HG03175 (cell line): ENCODE measurements at regions not wholly inside any gene's neighbourhood (a gene's known extent, or its start where the extent isn't known, plus 50 kb on each side); places are given as distances from the start of the nearest gene placed in this dataset.

Experiments
- ATAC-seq: cut with Tn5 transposase; IDR thresholded peaks from one replicate; pipeline ENCODE4 v1.9.1; 2021; ENCODE audit warnings: mild to moderate bottlenecking, moderate library complexity; ENCODE audit not compliant: unreplicated experiment

DNA sequence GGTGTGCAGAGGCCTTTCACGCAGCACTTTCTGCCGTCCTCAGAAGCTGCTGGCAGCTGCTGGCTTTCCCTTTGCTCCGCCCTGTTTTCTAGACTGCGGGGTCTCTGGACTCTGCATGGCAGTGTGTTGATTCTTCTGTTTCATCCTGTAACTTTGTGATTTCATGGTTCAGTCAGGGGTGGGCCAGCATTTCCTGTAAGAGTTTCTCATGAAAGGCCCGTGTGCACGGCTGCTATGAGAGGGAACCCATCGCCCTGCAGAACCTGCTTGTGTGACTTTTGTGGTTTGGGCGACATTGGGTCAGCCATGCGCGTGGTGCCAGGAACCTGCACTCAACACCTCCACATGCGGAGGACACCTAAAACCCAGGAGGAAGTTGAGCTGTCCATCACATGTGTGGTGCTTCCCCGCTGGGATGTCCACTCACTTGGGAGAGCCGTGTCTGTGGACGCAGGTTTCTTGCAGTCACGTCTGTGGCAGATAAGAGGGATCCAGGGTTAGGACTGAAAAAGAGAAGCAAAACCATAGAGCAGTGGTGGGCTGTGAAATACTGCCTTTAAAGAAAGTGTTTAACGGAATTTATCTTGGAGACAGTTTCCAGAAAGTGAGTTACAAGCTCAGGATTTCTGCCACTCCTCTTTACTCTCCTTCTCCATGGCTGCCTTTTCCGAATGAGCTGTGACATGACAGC is 167.3 kb upstream of the ALKAL2 start:
- ATAC-seq = peak; percentile 50

DNA sequence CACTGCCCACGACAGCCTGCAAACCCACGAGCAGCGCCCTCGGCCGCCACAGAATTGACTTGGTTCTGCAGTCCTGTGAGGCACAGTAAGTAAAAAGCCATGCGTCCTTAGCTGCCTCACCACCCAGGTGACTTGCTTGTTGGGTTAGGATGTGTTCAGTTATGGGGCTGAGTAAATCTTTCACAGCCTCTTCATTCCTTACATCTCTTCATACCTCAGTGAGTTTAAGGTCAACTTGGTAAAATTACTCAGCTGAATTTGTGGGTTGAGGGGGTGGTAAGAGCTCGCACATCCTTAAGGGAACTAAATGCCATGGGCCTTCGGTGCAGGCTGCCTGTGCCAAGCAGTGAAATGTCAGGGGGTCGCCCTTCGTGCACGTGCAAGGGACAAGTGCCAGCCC is 165.2 kb upstream of the ALKAL2 start:
- no peak for ATAC-seq

DNA sequence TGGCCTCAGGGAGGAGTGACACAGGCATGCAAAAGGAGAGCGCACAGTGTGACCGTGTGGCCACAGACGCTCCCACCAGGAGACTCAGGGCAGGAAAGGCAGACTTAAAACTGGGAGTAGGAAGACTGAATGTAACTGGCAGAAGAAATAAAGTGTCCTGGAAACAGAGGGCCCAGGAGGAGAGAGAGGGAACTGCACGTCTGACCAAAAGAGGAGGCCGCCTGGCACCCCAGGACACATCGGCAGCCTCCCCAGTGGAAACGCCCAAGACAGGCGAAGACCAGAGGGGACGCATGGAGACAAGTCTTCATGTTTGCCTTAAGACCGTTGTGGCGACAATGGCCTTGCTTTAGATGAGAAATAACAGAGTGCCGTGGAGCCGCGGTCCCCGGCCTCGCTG is 163.6 kb upstream of the ALKAL2 start:
- ATAC-seq = no peak

DNA sequence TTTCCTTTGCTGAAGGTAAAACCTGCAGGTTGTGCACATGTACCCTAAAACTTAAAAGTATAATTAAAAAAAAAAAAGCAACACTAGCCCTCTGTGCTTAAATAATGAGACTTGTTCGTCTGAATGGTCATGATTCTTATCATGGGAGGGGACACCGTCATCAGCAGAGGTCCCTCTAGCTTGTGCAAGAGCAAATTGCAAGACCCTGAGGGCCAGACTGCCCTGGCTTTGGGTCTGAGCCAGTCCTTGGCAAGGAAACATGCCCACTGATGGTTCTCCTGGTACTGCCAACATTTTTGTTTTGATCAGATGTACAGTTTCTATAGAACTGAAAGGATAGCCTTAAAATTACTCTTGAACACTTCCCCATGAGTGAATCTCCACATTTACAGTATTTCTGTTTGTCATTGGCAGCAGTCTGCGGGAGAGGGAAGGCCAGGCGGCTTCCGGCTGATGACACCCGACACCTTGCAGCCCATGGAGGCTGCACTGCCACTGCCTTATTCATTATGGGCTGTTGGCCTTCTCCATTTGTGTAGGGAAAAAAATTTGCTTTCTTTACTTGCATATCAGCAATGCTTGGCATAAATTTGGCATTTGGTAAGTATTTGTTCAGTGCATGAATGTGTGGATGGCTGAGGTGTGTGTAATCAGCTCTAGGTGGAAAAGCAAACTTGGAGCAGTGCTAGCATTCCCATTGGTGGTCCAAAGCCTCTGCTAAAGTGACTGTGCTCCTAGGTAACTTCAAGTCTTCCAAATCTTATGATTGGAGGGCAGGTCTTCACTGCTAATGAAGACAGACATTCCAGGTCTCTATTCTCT is 161.6 kb upstream of the ALKAL2 start:
- no peak for ATAC-seq

DNA sequence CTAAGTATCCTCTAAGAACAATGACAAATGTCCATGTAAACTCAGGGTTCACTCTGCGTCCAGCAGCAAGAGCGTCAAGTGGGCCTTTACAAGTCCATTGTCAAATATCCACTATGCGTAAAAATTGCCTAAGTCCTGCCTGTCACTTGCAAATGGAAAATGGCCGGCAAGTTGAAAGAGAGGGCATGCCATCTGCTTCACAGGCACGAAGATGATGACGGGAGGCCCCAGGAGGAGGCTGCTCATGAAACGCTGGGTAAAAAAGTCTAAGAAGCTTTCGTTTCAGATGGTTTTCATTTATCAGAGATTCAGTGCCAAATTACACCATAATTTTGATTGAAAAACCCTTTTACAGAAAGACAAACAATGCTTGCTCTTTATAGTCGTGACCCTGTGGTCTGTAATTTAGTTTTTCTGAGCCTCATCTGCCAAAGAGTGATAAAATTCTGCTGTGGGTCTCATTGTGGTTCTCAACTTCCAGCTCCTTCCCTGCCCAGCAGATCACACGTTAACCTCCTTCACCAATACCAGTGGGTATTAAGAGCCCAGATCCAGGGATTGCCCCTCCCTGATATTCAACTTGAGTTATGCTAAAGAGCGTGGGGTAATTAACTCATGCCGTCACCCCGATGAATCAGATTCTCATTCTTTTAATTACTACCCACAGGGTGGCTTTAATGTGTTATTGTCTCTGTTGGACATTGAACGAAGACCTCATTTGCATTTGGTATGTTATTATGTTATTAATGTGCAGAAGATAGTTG is 160.2 kb upstream of the ALKAL2 start:
- ATAC-seq = no peak

DNA sequence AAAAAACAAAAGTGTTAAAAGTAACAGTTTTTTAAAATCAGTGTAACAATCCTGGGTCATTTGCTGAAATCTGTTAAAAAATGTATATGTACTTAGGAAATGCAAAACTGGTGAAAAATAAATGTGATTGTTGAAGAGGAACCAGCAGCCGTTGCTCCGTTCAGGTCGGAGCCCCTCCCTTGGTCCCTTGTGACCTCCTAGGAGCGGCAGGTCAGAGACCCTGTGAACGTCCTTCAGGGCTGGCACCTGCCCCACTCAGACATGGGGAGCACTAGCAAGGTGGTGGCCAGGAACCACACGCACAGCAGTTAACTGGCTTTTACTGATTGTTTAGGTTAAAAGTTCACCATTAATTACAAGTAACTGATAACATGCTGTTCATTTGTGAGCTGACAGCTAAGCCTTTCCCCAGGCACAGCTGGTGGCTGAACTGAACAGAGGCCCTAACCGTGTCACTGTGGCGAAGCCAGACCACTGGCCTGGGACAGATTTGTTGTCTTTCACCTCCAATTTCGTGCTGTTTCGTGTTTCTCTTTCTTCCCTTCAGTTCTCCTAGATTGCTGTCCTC is 159.2 kb upstream of the ALKAL2 start:
- no peak for ATAC-seq

DNA sequence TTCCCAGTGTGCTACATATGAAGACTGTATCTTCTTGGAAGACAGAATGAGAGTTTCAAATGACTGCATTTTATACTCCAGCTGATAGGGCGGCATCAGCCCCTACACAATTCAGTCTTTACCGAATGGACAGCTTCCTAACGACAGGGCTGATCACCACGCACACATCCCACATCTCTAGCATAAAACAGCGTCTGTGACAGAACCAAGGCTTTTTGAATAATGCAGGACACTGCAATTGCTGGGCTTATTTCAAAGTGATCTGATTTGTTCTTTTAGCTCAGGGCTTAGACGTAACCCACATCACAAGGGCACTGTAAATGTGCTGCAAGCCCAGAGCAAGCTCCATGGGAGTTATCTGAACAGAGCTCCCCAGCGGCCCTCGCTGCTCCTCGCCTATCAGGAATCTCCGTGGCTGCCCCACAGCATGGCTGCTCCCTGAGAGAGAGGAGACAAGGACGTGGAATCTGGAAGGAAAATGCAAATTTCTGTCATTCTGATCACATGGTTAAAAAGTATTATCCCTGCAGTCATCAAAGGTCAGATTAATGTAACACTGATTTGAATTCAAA is 158.5 kb upstream of the ALKAL2 start:
- no peak for ATAC-seq

DNA sequence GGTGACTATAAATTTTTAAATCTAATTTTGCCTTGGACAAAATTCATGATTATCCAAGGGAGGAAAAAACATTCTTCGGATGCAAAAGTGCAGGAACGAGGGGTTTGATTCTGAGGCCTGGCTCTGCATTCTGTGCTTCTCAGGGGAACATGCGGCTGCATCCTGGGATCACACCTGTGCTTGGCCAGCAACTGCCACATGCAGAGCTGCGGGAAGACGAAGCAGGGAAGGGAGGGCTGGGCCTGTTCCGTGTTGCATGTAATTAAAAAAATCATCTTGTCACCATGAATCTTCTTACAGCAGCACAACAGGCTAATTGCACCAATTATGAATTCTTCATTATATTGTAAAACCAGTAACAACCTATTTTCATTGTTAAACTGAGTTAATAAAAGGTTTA is 158.0 kb upstream of the ALKAL2 start:
- no peak for ATAC-seq

DNA sequence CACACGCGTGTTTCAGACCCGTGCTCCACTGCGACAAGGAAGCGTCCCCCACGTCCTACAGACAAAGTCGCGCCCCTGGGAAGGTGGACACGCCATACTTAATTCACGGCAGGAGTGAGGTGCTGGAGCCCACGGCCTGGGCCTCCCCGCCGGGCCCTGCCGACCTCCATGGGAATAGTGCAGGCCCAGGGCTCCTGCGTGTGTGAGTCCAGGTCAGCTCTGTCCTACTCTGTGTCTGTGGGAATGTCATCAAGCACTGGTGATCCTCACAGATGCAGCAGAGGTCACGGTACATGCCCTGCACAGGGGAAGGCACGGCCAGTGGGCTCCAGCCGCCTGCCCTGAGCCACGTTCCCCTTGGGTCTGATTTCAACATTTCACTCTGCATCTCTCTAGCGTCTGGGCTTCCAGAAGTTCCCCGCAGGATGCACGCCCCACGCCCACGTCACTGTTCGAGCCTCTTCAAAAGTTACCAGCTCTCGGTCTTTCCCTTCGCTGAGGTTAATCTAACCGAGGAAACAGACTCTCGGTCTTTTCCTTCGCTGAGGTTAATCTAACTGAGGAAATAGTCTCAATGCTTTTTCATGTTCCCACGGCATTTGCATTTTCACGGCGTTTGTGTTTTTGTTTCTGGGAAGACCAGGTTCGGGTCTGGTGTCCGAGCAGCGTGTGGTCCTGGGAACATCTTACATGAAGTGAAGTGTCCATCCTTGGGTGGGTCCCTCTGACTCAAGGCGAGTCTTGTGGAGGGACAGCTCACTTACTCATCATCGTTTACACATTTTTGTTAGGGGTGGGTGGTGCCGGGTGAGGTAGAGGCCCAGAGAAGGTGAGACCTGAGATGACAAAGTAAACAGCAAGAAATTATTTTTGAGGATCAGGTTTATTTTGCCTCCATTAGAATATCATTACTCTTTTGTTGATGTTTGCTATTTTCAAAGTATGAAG is 157.3 kb upstream of the ALKAL2 start:
- ATAC-seq = no peak

DNA sequence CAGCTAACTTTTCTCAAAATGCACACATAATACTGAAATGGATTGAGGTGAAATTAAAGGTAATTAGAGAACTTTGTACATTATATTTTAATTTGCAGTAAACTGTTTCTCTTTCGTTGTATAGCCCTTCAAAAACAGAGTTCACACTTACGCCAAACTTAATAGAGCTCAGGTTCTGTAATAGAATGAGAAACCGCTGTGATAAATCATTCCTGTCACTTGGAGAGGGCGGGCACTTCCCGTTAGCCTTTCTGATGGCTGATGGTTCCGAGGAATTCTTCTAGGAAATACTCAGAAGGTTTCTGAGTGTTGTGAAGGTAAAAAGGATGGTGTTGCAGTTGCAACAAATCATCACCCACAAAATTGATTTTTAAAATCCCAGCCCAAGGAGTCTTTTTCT is 155.8 kb upstream of the ALKAL2 start:
- ATAC-seq = no peak

DNA sequence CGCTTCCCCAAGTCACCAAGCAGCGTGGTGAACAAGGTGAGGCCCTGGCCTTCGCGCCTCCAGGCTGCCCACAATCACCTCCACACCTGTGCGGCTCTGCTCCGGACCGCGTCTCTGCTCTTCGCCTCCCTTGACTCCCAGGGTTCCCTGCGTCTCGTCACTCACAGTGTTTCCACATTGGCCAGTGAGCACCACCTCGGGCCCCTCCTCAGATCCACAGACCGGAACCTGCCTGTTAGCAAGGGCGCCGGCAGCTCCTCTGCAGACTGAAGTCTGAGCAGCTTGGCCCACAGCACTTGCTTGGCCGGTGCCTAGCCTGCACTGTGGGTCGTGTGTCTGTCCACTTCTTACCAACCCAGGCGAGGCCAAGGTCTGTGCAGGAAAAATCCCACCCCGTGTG is 155.3 kb upstream of the ALKAL2 start:
- ATAC-seq = no peak

DNA sequence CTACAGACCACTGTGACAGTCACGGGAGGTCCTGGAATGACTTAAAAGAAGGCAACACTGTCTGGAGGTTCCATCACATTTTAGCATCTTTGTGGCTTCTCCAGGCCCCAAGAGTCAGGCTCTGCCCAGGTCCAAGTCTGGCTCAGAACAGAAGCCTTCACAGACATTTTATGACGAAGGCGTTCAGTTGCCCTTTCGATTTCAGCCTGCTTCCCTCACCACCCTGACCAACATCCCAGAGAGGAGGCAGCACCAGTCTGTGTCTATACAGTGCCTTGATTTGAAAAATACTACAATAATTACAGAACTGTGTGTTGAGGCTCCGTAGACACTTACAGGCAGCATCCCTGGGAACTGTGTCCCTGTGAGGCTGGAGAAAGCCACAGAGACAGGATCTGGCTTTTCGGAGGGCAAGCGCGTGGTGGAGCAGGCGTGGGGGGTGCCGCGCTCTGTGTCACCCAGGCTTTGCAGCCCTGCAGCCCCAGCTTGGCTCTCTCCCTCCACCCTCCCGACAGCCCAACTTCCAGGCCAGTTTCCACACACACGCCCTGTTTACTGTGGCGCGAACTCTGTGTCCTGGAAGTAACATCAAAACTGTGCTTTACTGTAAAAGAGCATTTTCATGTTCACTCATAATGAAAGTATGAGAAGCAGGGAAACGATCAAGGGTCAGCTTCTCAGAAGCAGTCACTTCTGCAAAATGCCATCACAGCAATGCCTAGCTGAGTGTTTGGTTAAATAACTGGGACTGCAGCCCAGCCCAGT is 153.5 kb upstream of the ALKAL2 start:
- ATAC-seq = peak; percentile 69

DNA sequence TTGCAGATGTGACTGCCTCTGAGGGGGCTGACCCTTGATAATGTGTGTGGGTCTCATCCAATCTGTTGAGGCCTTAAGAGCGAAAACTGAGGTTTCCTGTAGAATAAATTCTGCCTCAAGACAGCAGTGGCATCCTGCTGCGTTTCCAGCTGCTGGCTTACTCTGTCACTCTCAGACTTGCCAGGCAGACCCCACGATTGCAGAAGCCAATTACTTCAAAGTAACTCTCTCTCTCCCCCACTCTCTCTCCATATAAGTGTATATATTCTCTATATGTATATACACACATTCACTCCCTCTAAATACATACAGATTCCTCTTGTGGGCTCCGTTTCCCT is 152.5 kb upstream of the ALKAL2 start:
- no peak for ATAC-seq

DNA sequence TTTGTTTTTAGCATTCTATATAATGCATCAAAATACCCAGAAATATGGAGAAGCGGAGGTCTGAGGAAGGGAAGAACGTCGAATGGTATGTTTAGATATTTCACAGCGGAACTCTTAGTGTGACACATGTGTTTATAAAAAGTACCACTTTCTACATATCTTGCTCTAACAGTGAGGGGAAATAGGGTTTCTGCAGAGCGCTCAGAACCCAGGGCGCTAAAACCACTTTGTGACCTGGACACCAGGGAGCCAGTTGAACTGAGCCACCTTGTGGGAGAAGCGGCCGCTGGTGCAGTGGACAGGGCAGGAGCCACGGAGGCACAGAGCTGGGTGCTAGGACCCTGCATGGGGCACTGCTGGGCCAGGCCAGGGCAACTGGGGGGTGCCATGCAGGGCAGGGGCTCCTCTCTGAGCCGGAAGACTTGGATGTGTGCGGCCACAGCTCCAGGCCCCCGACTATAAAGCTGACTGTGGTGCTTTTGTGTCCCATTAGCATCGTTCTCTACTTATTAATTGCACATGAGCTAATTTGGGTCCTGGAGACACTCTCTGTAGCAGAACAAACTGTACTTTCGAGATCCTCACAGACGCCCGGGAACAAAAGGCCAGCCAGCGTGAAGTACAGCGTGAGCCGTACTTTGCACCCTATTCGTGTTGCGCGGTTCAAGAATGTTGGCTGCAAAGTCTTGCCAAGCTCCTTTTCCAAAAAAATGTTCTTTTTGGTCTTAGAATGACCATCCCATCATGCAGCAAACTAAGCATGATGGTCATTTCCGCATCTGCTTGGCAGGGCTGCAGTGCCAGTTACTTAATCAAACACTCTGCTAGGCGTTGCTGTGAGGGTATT is 151.9 kb upstream of the ALKAL2 start:
- no peak for ATAC-seq

DNA sequence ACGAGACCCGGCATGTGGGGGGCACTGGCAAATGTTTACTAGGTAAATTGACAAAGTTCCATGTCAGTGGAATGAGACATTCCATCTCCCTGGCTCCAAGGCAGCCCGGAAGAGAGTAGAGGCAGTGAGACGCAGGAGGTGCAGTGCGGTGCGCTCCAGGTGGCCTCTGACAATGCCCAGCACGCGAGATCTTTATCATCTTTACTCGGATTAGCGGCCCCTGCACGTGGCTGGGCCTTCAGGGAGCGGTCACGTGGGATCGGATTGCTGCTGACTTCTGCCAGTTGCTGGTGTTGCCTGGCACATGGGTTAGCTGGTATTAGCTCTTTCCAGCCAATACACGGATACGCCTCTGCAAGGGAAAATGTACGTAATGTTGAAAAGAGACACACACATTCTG is 151.2 kb upstream of the ALKAL2 start:
- ATAC-seq = no peak

DNA sequence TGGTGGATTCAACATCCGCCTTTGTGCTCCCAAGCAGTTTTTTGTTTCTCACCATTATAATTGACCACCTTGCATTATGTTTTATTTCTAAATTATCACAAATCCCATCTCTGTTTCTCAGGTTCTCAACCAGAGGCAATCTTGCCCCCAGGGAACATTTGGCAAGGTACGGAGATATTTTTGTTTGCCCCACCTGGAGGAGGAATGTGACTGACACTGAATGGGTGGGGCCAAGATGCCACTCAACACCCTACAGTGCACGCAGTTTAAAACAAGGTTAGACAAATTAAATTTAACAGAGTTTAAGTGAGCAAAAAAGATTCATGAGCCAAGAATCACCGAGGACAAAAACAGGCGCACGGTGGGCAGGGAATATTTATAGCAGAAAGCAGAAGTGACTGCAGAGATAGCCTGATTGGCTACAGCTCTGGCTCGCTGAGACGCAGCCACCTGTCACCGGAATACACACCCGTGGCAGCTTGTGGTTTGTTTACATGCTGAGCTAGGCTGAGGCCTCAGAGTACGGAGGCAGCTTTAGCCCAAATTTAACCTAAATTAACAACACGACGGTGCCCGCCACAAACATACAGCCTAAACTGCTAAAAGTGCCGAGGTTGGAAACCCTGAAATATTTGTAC is 150.0 kb upstream of the ALKAL2 start:
- peak; percentile 94 for ATAC-seq

DNA sequence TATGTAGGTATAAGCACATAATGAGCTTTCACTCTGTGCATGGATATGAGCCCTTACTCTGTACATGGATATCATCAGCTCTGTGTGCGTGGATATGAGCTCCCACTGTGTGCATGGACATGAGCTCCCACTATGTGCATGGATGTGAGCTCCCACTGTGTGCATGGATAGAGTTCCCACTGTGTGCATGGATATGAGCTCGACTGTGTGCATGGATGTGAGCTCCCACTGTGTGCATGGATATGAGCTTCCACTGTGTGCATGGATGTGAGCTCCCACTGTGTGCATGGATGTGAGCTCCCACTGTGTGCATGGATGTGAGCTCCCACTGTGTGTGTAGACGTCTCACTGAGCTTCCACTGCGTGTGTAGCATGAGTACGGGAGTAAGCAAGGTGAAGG is 149.3 kb upstream of the ALKAL2 start:
- ATAC-seq = no peak

DNA sequence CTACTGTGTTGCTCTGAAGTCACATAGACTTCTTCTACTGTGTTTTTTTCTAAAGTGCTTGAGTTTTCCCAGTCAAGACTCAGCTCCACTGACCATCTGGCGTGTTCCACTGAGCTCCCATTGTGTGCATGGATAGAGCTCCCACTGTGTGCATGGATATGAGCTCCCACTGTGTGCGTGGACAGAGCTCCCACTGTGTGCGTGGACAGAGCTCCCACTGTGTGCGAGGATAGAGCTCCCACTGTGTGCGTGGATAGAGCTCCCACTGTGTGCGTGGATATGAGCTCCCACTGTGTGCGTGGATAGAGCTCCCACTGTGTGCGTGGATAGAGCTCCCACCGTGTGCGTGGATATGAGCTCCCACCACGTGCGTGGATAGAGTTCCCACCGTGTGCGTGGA is 148.3 kb upstream of the ALKAL2 start:
- ATAC-seq = no peak
